Epithelial cell of prostate (primary cell): ENCODE measurements at regions not wholly inside any gene's neighbourhood (a gene's known extent, or its start where the extent isn't known, plus 50 kb on each side); places are given as distances from the start of the nearest gene placed in this dataset.
"Not testable (repeated sequence)": the region's sequence is repeated elsewhere in the genome, so short reads cannot be mapped to it uniquely, and the experiment has no call there.

ENCODE experiments used
- DNase-seq: peaks from one replicate; pipeline ENCODE4 v3.0.0-alpha.2; 2011; ENCODE audit warnings: low read depth, low spot score
- H3K27ac ChIP-seq: fragments of 450-650 bp; 2 replicates; pipeline ENCODE4 v1.5.1; 2017; ENCODE audit warnings: mild to moderate bottlenecking

DNA sequence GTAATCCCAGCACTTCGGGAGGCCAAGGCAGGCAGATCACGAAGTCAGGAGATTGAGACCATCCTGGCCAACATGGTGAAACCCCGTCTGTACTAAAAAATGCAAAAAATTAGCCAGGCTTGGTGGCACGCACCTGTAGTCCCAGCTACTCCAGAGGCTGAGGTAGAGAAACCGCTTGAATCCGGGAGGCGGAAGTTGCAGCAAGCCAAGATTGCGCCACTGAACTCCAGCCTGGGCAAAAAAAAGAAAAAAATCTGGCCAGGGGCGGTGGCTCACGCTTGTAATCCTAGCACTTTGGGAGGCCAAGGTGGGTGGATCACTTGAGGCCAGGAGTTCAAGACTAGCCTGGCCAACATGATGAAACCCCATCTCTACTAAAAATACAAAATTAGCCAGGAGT lies 722.7 kb downstream of the FSCB start:
- H3K27ac ChIP-seq, DNase-seq: not testable (repeated sequence)

DNA sequence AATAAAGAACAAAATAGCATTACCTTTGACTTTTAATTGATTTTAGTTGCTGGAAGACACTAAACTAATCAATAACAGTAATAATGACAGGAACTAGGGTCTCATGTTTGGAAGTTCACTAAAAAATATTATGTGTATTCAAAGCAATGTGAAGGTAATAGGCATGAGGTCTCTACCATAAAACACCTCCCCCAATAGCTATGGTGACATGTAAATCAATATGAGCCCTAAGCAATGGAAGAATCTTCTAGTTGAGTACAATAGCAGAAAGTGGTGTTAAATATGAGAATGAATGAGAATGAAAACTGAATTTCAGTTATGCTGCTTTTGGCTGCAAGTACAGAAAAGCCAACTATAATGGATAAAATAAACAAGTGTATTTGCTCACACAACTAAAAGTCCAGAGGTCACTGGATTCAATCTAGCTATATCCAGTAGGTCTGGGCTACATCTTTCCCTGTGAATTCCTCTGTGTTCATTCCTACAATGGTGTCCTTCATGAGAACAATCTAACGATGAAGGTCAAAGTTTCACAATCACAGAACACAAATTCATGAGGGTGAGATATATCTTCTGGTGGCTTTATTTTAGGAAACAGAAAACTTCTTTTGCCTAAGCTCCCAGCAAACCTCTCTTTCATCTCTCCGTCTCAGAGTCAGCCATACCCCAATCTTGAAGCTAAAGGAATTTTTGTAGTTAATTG lies 728.0 kb downstream of the FSCB start:
- no peak for DNase-seq
- H3K27ac ChIP-seq: no peak overlapping the region

DNA sequence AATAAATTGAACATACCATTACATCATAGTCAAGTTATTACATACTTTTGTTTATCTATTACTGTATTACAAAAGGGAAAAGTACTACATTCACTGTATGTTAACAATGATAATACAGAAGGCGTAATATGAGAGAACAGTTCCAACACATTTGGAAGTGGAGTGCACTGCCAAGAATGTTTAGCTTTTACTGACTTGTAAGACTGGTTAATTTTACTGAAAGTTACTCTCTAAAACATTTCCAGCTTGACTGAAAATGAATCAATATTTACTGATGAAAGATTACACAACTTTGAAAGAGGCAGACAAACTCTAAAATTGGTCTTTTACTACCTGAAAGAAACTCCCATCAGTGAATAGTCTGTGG lies 728.5 kb downstream of the FSCB start:
- H3K27ac ChIP-seq: no peak overlapping the region
- DNase-seq: no peak

DNA sequence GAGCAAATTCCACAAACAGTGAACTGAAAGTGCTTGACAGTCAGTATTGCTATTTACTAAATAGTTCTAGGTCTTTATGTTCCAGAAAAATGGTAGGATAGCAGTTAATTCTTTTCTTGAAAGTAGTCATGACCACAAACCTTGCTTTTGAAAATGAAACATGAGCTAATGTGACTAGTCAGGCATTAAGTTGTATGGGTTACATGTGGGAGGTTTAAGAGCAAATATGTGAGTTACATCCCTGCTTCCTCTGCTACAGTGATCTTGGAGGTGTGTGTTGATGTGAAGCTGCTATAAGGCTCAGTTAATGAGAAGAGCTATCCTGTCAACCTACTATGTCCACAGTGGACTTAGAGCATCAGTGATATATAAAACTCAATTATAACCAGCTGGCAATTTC lies 741.6 kb downstream of the FSCB start:
- no peak for DNase-seq
- no peak overlapping the region for H3K27ac ChIP-seq

DNA sequence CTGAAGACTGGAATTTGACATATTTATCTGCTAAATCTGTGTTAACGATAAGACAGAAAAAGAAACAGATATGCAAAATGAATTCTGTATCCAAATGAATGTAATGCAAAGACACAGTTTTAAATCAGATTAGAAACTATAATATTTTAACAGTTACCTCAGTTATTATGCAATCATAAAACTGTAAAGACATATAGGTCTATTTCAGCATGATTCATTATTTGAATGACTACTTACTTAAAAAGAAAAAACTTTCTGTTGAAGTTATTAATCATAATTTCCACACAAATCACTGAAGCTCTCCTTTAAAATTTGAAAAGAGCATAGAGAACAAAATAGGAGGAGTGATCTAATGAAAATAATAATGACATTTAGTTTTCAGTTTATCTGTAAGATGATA lies 742.6 kb downstream of the FSCB start:
- DNase-seq: no peak
- H3K27ac ChIP-seq: no peak overlapping the region

DNA sequence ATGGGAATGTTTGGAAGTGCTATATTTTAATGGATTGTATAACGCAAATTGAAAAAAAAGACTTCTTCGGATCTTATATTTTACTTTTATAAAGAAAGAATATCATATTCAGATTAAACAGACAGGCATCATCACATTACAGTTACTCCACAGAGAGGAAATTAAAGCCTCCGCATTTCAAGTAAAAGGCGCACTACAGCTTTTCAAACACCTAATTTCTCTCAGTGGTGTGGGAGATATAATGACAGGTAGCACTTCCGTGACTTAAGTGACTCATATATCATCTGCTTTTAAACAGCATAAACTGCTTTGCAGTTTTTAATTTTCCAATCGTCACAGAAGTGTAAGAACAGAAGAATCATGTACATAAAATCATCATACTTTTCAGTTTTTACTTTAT lies 751.4 kb downstream of the FSCB start:
- H3K27ac ChIP-seq: no peak overlapping the region
- DNase-seq: no peak

DNA sequence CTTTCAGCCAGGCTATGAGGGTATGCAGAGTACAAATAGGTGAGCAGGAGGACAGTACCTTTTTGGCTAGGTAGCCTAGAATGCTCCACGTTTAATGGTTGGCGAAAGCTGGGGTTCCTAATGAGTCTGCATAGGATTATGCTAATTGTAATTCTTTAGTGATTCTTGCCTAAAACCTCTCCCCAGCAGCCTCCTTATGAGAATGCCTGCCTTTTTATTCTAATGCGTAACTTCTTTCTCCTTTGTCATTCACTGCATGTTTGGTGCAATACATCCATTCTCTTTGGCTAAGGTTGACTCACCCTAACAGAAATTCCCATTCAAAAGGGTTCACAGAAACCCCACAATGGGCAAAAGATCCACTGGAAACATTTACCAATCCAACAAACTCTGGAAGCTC lies 752.2 kb downstream of the FSCB start:
- DNase-seq: no peak

DNA sequence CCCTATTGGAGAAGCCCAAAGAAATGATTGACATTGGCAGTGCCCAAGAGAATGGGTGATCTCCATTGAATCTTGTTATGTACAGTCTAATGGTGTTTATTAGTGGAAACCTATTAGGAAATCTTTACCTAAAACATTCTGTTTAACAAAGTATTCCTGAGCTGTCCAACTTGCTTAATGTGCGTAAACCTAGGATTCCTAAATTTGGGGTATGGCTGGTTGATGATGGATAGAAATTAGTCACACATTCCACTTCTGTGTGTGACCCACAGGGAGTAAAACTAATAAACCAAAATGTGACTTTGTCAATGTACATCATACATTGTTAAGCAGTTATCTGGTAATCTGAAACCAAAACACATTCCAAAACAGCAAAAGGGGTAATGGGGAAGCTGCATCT lies 761.3 kb downstream of the FSCB start:
- no peak for DNase-seq

More for the DNA sequence above, 752.2 kb downstream of the FSCB start:
- no peak overlapping the region for H3K27ac ChIP-seq

DNA sequence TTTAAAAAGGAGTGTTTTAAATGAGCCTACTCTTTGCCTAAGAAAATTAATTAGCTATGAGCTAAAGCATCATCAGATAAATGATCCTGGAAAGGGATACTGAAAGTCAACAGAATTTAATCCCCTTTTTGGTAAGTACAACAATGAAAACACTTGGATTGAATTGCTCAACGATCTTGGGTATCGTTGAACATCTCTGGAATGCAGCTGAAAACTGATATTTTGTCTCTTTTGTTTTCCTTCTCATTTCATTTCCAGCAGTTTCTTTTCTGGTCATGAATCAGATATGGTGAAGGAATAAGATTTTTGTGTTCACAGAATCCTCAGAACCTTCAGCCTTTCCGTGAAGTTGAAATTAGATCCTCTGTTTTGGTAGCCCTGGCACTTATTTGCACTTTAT lies 771.2 kb downstream of the FSCB start:
- H3K27ac ChIP-seq: no peak overlapping the region
- DNase-seq: no peak

More for the DNA sequence above, 761.3 kb downstream of the FSCB start:
- H3K27ac ChIP-seq: no peak overlapping the region

DNA sequence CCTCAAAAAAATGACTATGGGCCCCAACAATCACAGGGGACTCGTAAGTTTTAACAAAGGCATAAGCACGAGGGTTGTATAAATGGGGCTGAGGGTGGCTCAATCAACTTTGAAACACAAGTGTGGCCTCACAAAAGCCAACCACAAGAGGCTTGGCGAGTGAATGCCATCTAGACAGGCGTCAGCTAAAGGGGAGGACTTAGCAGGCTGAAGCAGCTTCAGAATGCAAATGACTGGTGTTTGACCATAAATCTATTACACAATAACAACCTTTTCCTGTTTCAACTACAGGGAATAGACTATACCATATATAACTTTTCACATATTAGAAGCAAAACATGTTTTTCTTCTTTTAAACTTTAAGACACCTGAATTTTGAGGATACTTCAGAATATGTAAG lies 777.9 kb downstream of the FSCB start:
- H3K27ac ChIP-seq: no peak overlapping the region
- DNase-seq: no peak

DNA sequence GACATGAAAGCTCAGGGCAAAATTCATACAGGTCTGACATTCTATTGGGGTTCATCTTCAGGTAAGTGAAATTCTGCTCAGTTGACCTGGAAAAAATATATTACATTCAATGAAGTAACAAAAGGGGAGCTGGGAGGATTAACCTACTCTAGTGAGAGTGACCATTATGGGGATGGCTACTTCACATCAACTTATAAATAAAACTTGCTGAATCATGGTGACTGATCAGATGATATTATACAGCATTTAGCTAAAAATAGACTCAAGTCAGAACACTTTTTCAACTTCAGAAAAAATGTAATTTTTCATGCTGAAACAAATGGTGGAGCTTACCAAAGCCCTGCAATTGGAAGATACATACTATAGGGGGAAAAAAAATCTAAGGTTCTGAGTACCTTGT lies 800.2 kb downstream of the FSCB start:
- no peak for DNase-seq
- H3K27ac ChIP-seq: no peak overlapping the region

DNA sequence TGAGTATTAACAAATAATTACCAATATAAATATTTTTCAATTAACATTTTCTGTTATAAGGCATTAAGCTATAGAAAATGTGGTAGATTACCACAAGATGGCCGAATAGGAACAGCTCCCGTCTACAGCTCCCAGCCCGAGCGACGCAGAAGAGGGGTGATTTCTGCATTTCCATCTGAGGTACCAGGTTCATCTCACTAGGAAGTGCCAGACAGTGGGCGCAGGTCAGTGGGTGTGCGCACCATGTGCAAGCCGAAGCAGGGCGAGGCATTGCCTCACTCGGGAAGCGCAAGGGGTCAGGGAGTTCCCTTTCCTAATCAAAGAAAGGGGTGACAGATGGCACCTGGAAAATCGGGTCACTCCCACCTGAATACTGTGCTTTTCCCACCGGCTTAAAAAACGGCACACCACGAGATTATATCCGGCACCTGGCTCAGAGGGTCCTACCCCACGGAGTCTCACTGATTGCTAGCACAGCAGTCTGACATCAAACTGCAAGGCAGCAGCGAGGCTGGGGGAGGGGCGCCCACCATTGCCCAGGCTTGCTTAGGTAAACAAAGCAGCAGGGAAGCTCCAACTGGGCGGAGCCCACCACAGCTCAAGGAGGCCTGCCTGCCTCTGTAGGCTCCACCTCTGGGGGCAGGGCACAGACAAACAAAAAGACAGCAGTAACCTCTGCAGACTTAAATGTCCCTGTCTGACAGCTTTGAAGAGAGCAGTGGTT lies 808.4 kb downstream of the FSCB start:
- DNase-seq, H3K27ac ChIP-seq: not testable (repeated sequence)

DNA sequence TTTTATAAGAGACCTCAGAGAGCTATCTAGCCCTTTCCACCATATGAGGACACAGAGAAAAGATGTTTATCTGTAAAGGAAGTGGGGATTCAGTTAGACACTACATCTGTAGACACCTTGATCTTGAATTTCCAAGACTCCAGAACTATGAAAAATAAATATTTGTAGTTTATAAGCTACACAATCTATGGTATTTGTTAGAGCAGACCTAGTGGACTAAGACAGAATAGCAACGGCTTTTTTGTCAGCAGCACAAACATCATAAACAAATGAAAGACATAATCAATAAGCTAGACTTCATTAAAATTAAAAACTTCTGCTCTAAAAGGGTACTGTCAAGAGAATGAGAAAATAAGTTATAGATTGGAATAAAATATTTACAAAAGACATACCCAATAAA lies 810.1 kb downstream of the FSCB start:
- DNase-seq: no peak

DNA sequence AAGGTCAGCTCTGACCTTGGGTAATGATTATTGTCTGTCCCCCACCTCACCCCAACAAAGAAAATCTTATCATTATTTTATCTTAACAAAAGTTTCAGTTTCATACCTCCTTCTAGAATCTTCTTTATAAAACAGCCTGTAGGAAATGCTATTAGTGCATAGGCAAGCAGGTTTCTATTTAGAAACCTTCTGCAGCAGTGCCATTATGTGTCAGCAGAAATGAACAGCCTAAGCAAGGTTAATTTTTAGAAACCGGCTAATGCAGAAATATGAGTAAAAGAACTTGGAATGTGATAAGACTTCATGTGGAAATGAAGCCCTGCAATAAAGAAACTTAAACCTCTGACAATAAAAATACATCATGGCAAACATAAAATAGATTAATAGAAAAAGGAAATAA lies 814.4 kb downstream of the FSCB start:
- no peak for DNase-seq
- H3K27ac ChIP-seq: no peak overlapping the region

More for the DNA sequence above, 810.1 kb downstream of the FSCB start:
- no peak overlapping the region for H3K27ac ChIP-seq

DNA sequence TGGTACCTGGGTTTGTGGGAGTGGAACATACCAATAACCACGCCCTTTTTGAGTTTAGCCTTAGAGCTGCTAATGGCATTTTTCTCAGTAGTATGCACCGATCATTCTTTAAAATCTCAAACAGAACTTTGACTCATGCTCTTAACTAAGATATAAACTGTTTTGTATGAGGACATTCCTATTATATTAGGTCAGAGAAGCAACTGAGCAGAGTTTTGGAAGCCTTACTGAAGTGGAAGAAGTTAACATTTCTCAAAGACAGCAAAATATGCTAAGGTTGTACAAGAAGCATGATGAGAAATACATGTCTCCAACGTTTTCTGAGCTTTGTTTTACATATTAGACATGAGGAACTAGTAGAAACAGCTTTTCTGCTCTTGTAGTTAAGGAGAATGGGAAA lies 819.2 kb downstream of the FSCB start:
- peak overlapping the region; percentile 76 for H3K27ac ChIP-seq
- peak; percentile 8 for DNase-seq

DNA sequence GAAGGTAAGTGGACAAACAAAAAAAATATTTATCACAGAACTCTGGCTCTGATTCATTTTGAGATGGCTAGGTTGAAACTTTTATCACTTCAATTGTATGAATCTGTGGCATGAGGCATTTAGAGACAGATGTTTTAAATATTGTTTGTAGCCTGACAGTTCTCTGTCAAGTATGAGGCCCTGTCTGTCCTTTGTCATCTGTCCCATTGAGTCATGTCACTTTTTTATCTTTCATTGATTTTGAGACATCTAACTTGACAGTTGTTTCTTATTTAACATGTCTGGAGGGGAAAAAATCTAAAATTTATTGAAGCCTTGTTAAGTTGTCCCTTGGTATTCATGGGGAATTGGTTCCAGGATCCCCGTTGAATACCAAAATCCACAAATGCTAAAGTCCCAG lies 829.5 kb downstream of the FSCB start:
- no peak for DNase-seq
- no peak overlapping the region for H3K27ac ChIP-seq

DNA sequence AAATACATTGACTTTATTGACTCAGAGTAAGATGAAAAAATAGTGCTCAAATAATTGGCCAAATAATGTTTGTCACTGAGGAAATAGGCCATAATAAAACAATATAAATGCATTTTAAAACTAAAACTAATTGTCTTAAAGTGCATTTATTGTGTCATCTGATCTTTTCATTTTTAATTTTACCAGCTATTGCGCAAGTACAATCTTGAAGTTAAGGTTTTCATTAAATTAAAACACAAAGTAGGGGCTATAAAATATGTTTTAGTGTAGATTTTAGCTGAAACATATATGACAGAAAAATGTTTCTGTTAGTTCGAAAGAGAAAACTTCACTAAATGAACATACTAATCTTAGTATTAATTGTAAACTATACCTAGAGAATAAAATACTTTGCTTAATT lies 832.8 kb downstream of the FSCB start:
- DNase-seq: no peak
- no peak overlapping the region for H3K27ac ChIP-seq

DNA sequence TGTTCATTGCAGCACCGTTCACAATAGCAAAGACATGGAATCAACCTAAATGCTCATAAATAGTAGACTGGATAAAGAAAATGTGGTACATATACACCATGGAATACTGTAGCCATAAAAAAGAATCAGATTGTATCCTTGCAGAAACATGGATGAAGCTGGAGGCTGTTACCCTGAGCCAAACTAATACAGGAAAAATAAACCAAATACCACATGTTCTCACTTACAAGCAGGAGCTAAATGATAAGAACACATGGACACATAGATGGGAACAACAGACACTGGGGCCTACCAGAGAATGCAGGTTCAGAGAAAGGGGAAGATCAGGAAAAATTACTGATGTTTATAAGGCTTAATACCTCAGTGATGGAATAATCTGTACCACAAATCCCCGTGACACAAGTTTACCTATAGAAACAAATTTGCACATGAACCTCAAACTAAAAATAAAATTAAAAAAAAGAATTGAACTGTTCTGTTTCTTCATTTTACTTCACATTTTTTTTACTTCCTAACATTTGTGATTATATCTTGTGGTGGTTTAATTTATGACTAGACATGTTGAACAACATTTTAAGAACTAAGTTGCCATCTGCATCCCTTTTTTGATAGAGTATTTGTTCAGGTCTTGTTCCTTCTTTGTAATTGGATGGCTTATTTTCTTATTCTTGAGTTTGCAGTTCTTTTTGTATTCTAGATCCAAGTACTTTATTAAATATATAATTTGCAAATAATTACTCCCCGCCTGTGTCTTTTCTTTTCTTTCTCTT lies 835.2 kb downstream of the FSCB start:
- no peak overlapping the region for H3K27ac ChIP-seq
- DNase-seq: no peak

DNA sequence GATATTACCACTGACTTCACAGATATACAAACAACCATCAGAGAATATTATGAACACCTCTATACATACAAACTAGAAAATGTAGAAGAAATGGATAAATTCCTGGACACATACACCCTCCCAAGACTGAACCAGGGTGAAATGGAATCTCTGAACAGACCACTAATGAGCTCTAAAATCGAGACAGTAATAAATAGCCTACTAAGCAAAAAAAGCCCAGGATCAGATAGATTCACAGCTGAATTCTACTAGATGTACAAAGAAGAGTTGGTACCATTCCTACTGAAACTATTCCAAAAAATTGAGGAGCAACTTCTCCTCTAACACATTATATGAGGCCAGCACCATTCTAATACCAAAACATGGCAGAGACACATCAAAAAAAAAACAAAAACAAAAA lies 837.7 kb downstream of the FSCB start:
- no peak for DNase-seq
- no peak overlapping the region for H3K27ac ChIP-seq

DNA sequence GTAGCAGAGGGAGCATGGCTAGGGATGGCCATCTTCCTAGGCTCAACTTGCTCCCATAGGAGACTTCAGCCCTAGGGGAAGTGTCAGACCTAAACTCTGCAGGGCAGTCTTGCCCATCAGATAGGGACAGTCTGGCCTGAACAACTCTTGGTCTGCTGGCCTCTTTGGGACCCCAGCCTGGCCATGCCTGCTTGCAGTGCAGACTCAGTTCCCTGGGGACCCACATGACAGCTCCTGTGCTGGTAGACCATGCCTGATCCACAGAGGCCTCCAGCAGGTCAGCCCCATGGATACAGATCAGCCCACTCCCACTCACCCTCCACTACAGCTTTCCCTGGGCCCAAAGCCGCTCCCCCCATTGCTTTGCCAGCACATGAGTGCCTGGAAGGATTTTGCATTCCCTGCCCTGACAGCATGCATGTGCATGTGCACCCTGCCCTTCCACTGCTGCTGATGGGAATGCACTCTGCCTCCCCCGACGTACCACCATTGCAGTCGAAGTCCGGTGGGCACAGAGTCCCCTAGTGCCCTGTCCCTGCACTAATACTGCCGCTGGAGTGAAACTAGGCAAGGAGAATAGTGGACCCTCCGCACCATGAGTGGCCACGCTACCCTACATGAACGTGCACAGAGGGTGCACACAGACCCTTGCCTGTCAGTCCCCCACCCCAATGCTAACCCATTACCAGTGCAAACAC lies 841.4 kb downstream of the FSCB start:
- no peak for DNase-seq
- H3K27ac ChIP-seq: no peak overlapping the region

DNA sequence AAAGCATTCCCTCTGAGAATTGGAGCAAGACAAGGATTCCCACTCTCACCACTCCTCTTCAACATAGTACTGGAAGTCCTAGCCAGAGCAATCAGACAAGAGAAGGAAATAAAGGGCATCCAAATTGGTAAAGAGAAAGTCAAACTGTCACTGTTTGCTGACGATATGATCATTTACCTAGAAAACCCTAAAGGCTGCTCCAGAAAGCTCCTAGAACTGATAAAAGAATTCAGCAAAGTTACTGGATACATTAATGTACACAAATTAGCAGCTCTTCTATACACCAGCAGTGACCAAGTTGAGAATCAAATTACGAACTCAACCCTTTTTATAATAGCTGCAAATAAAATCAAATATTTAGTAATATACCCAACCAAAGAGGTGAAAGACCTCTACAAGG lies 851.9 kb downstream of the FSCB start:
- not testable (repeated sequence) for H3K27ac ChIP-seq, DNase-seq
